CD4-positive, alpha-beta memory T cell (primary cell): ENCODE measurements at regions not wholly inside any gene's neighbourhood (a gene's known extent, or its start where the extent isn't known, plus 50 kb on each side); places are given as distances from the start of the nearest gene placed in this dataset.
A peak's percentile ranks its signal among the peaks of the same experiment; 100 is the strongest.

Source experiments
- CTCF ChIA-PET: fragments of 350-600 bp; sonication (Branson Sonifier 250); formaldehyde crosslinking; loops from one replicate; lab custom pipeline; 2021; ENCODE audit warnings: inconsistent platforms; ENCODE audit not compliant: partially characterized antibody; lab: Charles Lee
- POLR2A ChIA-PET: fragments of 350-600 bp; sonication (Branson Sonifier 250); formaldehyde crosslinking; loops from one replicate; lab custom pipeline; 2021; ENCODE audit not compliant: partially characterized antibody; lab: Charles Lee
- DNase-seq, 5 donors: peaks; one replicate each; pipeline versions ENCODE4 v3.0.0 to v3.0.0-alpha.2; 2020 to 2022; ENCODE audit warnings: mixed read lengths in 1 of 5
- H3K27ac ChIP-seq: one replicate; pipeline ENCODE4 v1.7.0; 2013; ENCODE audit warnings: low read depth, low read length
- H3K27me3 ChIP-seq: 2 replicates; pipeline ENCODE4 v1.7.0; 2013; ENCODE audit warnings: mild to moderate bottlenecking, low read length, moderate library complexity; ENCODE audit not compliant: insufficient read depth
- H3K36me3 ChIP-seq: 2 replicates; pipeline ENCODE4 v1.7.0; 2013; ENCODE audit warnings: mild to moderate bottlenecking, low read length, moderate library complexity; ENCODE audit not compliant: insufficient read depth
- H3K4me1 ChIP-seq: 2 replicates; pipeline ENCODE4 v1.7.0; 2013; ENCODE audit warnings: mild to moderate bottlenecking, low read length, moderate library complexity; ENCODE audit not compliant: insufficient read depth
- H3K4me3 ChIP-seq, 2 donors: one replicate each; pipeline ENCODE4 v1.7.0; 2013; ENCODE audit warnings: low read length in 2 of 2, mild to moderate bottlenecking in 1 of 2
- H3K9me3 ChIP-seq, 2 donors: one replicate each; pipeline ENCODE4 v1.7.0; 2013; ENCODE audit warnings: low read length in 2 of 2, control low read depth in 1 of 2; ENCODE audit not compliant: control insufficient read depth in 1 of 2
- H3K27ac Mint-ChIP-seq, 7 donors: one replicate each; pipeline ENCODE4 v1.8.0; 2020 to 2021; ENCODE audit warnings: mixed read lengths in 7 of 7, mild to moderate bottlenecking in 6 of 7, inconsistent platforms in 3 of 7, moderate library complexity in 3 of 7
- H3K27me3 Mint-ChIP-seq, 2 donors: one replicate each; pipeline ENCODE4 v1.8.0; 2020 to 2021; ENCODE audit warnings: mixed read lengths in 2 of 2
- H3K36me3 Mint-ChIP-seq, 2 donors: one replicate each; pipeline ENCODE4 v1.8.0; 2020 to 2021; ENCODE audit warnings: mixed read lengths in 2 of 2, inconsistent platforms in 1 of 2, mild to moderate bottlenecking in 1 of 2
- H3K4me1 Mint-ChIP-seq, 4 donors: one replicate each; pipeline ENCODE4 v1.8.0; 2020 to 2021; ENCODE audit warnings: mixed read lengths in 4 of 4, mild to moderate bottlenecking in 1 of 4
- H3K4me3 Mint-ChIP-seq, 8 donors: one replicate each; pipeline ENCODE4 v1.8.0; 2020 to 2021; ENCODE audit warnings: mixed read lengths in 8 of 8, mild to moderate bottlenecking in 7 of 8, moderate library complexity in 6 of 8, inconsistent platforms in 3 of 8
- H3K9me3 Mint-ChIP-seq, 8 donors: one replicate each; pipeline ENCODE4 v1.8.0; 2020 to 2021; ENCODE audit warnings: mixed read lengths in 8 of 8, mild to moderate bottlenecking in 5 of 8, inconsistent platforms in 3 of 8, moderate library complexity in 1 of 8
- intact Hi-C: fragments of 100-400 bp; cut with micrococcal nuclease; formaldehyde crosslinking; loops from one replicate; pipeline ENCODE4 v1.15.1; 2023

DNA sequence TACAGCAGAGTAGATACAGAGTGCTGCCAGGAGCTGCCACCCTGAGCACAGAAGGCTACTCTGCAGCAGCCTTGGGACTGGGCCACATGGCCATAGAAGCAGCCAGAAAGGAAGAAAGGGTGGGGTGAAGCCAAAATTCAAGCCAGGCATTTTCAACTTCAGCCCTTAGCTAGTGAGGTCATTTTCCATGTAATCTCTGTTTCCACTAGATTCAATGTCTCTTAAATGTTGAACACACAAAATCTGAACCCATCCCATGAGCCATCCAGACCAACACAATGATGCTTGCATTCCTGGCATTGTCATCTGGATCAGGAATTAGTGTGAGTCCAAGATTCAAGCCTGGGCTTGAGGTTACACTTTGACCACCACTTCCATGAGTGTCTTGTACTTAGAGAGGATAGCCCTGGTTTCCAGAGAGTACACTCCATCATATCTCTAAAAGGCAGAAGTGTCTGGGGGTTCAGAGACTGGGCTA is 243.6 kb downstream of the OSR1 start:
- H3K27ac Mint-ChIP-seq: no peak overlapping the region
- no peaks in the 10 kb centered on the region for H3K27me3 ChIP-seq
- POLR2A ChIA-PET: no interaction called here
- no peak overlapping the region for H3K27ac ChIP-seq
- no peak overlapping the region for H3K4me3 Mint-ChIP-seq
- no peaks in the 10 kb centered on the region for H3K27me3 Mint-ChIP-seq
- H3K9me3 Mint-ChIP-seq: peaks cover 0 to 6% (median 0%) of the 10 kb centered on the region in 8 donors
- no peaks in the 10 kb centered on the region for H3K36me3 Mint-ChIP-seq
- H3K4me1 Mint-ChIP-seq: no peaks in the 10 kb centered on the region
- H3K36me3 ChIP-seq: no peaks in the 10 kb centered on the region
- H3K4me1 ChIP-seq: no peaks in the 10 kb centered on the region
- no peak for DNase-seq
- CTCF ChIA-PET: no interaction called here
- intact Hi-C loops: no loop called here
- no peaks in the 10 kb centered on the region for H3K9me3 ChIP-seq
- no peak overlapping the region for H3K4me3 ChIP-seq

DNA sequence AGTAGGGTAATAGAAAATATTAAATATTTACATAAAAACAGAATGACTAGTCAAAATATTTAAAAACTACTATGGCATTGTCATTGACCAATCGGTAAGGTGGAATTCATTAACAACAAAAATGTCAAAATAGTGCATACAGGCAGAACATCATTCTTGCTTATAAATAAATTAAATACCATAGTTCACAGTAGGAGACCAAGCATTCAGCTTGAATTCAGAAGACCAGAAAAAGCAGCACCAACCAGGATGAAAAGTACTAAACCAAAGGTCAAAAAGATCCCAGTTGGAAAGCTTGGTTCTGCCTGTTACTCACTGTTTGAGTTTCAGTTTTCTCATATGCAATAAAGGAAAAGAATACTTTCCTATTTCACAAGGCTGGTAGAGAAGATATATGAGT is 244.3 kb downstream of the OSR1 start:
- ChIA-PET CTCF (no interaction called here), POLR2A (no interaction called here)
- H3K27ac Mint-ChIP-seq: no peak overlapping the region
- H3K9me3 Mint-ChIP-seq: peaks cover 0 to 6% (median 0%) of the 10 kb centered on the region in 8 donors
- intact Hi-C loops: no loop called here
- no peaks in the 10 kb centered on the region for H3K9me3 ChIP-seq
- H3K36me3 Mint-ChIP-seq: no peaks in the 10 kb centered on the region
- no peaks in the 10 kb centered on the region for H3K4me1 Mint-ChIP-seq
- H3K27me3 ChIP-seq: no peaks in the 10 kb centered on the region
- H3K4me1 ChIP-seq: no peaks in the 10 kb centered on the region
- no peak for DNase-seq
- H3K36me3 ChIP-seq: no peaks in the 10 kb centered on the region
- H3K4me3 Mint-ChIP-seq: no peak overlapping the region
- H3K27ac ChIP-seq: no peak overlapping the region
- H3K4me3 ChIP-seq: no peak overlapping the region
- no peaks in the 10 kb centered on the region for H3K27me3 Mint-ChIP-seq

DNA sequence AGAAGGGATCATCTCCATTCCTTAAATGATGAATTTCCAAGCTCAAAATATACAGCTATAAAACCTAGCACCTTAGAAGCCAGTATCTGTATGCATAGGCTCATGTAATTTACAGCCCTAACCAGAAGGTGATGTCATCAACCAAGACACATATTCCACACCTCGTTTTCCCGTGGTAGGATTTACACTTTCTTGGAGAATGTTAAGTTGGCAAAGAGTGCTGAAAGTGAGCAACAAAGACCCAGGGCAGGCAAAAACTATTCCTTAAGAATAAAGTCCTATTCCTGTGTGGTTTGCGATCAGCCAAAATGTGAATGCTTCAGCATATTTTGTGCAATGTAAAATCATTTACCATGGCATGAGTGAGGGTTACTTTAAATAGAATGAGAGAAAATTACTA is 247.1 kb downstream of the OSR1 start:
- Mint-ChIP-seq H3K9me3 (peaks cover 0 to 11% (median 0%) of the 10 kb centered on the region in 8 donors), H3K36me3 (no peaks in the 10 kb centered on the region), H3K4me3 (no peak overlapping the region), H3K27ac (no peak overlapping the region), H3K4me1 (no peaks in the 10 kb centered on the region), H3K27me3 (peaks cover 0 to 5% of the 10 kb centered on the region in 2 donors)
- H3K36me3 ChIP-seq: no peaks in the 10 kb centered on the region
- H3K27me3 ChIP-seq: no peaks in the 10 kb centered on the region
- no peak overlapping the region for H3K4me3 ChIP-seq
- CTCF ChIA-PET: no interaction called here
- no peaks in the 10 kb centered on the region for H3K9me3 ChIP-seq
- POLR2A ChIA-PET: no interaction called here
- DNase-seq: no peak
- intact Hi-C loops: no loop called here
- no peak overlapping the region for H3K27ac ChIP-seq
- no peaks in the 10 kb centered on the region for H3K4me1 ChIP-seq

DNA sequence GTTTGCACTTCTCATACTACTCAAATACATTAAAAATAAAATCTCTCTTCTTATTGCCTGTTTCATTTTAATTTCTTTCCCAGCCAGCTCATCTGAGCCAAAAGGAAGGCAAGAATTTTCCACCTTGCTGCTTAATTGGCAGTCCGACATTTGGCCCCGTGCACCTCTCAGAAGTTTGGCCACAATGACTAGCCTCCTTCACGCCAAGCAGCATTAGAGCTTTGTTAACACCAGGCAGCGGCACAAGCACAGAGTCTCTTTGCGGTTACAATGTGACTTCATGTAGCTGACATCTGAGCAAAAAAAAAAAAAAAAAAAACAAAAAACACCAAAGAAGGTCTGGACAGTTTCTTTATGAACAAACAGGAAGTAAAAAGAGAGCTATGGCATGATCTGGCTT is 248.9 kb downstream of the OSR1 start:
- Histone ChIP-seq H3K27ac (no peak overlapping the region), H3K4me3 (no peak overlapping the region), H3K9me3 (no peaks in the 10 kb centered on the region), H3K36me3 (no peaks in the 10 kb centered on the region), H3K4me1 (no peaks in the 10 kb centered on the region), H3K27me3 (no peaks in the 10 kb centered on the region)
- intact Hi-C loops: no loop called here
- ChIA-PET CTCF (interaction anchor here (0.6 to 0.7 kb wide), 2 partner anchors 12 to 24 kb away, joined by 3 to 4 read pairs; no protein-coding TSS in a partner anchor), POLR2A (no interaction called here)
- no peak overlapping the region for H3K27ac Mint-ChIP-seq
- no peak for DNase-seq
- no peaks in the 10 kb centered on the region for H3K36me3 Mint-ChIP-seq
- H3K9me3 Mint-ChIP-seq: peaks cover 0 to 11% (median under 1%) of the 10 kb centered on the region in 8 donors
- no peaks in the 10 kb centered on the region for H3K4me1 Mint-ChIP-seq
- no peak overlapping the region for H3K4me3 Mint-ChIP-seq
- peaks cover 0 to 5% of the 10 kb centered on the region in 2 donors for H3K27me3 Mint-ChIP-seq

DNA sequence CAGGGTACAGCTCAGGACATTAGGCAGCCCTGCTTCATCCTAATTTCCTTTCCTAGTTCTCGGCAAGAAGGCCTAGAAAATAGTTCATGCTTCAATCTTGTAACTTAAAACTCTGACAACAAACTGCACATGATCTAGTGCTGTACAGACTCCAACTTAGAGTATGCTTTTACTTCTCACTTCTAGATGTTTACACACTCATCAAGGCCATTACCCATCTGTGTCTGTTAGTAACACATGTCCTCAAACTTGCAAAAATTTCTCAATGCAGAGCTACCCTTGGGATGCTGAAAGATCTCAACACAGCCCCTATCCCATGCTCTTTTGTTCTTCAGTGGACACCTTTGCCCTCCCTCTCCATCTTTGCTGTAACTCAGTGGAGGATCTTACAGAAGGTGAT is 252.0 kb downstream of the OSR1 start:
- Mint-ChIP-seq H3K36me3 (no peaks in the 10 kb centered on the region), H3K4me3 (no peak overlapping the region), H3K27ac (peak overlapping the region in 1 of 7 donors; percentile 11), H3K27me3 (peaks cover 0 to 5% of the 10 kb centered on the region in 2 donors), H3K9me3 (peaks cover 0 to 7% (median 2%) of the 10 kb centered on the region in 8 donors), H3K4me1 (no peaks in the 10 kb centered on the region)
- Histone ChIP-seq H3K36me3 (no peaks in the 10 kb centered on the region), H3K9me3 (no peaks in the 10 kb centered on the region), H3K4me1 (no peaks in the 10 kb centered on the region), H3K4me3 (no peak overlapping the region), H3K27me3 (no peaks in the 10 kb centered on the region), H3K27ac (no peak overlapping the region)
- CTCF ChIA-PET: no interaction called here
- DNase-seq: no peak
- POLR2A ChIA-PET: no interaction called here
- intact Hi-C loops: no loop called here

DNA sequence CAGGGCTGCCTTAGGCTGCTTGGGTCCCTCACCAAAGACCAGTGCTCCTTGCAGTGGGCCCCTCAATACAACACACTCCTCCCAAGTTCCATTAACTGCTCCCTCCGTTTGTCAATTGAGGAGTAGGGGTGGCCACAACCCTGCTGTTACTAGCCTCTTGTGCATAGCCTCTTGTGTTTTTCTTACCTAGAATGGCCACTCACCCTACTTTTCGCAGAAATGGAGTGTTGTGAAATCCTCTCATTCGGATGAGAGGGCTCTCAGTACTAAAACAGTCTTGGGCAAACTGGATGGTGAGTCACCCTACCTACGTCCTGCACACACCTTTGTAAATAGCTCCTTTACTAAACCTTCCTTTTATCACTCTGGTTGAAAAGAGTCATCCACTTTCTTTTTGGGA is 253.9 kb downstream of the OSR1 start:
- peaks cover 0 to 6% (median 3%) of the 10 kb centered on the region in 8 donors for H3K9me3 Mint-ChIP-seq
- POLR2A ChIA-PET: no interaction called here
- no peaks in the 10 kb centered on the region for H3K4me1 ChIP-seq
- no peak overlapping the region for H3K27ac Mint-ChIP-seq
- H3K27ac ChIP-seq: no peak overlapping the region
- H3K36me3 Mint-ChIP-seq: no peaks in the 10 kb centered on the region
- H3K4me3 ChIP-seq: no peak overlapping the region
- DNase-seq: no peak
- H3K9me3 ChIP-seq: no peaks in the 10 kb centered on the region
- CTCF ChIA-PET: no interaction called here
- H3K27me3 ChIP-seq: no peaks in the 10 kb centered on the region
- no peak overlapping the region for H3K4me3 Mint-ChIP-seq
- H3K36me3 ChIP-seq: no peaks in the 10 kb centered on the region
- H3K4me1 Mint-ChIP-seq: no peaks in the 10 kb centered on the region
- H3K27me3 Mint-ChIP-seq: peaks cover 0 to 5% of the 10 kb centered on the region in 2 donors
- intact Hi-C loops: no loop called here

DNA sequence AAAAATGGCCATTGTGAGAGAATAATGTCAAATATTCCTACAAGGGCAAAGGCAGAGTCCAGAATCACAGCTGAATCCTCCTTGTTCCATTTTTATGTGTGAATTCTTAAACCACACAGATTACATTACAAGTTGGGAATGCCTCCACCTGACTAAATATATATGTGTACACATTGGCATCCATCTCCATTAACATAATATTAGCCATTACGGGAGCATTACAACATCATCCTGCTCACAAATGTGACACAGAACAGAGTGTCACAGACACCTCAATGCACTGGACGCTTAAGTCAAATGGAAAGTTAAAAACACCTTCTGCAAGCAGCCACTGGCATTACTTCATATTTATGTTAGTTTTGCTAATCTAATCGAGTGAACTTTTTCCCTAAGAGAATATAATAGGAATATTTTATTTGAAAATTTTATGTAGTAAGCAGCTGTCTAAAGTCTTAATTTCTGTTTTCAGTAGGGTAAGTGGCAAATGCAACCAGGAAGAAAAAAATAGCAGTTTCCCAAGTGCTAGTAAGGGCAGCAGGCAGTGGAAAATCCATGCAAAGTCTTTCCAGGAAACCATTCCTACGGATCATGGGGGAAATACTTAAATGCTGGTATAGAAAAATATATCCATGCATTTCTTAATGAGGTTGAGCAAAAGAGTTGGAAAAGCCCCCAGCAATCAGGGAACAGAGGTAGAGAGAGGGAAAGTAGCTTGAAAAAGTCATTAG is 255.6 kb downstream of the OSR1 start:
- CTCF ChIA-PET: no interaction called here
- H3K27ac Mint-ChIP-seq: no peak overlapping the region
- no peaks in the 10 kb centered on the region for H3K36me3 ChIP-seq
- intact Hi-C loops: no loop called here
- no peak for DNase-seq
- no peak overlapping the region for H3K27ac ChIP-seq
- no peaks in the 10 kb centered on the region for H3K4me1 Mint-ChIP-seq
- POLR2A ChIA-PET: no interaction called here
- peaks cover 0 to 4% of the 10 kb centered on the region in 2 donors for H3K27me3 Mint-ChIP-seq
- no peak overlapping the region for H3K4me3 Mint-ChIP-seq
- H3K9me3 Mint-ChIP-seq: peaks cover 0 to 8% (median 3%) of the 10 kb centered on the region in 8 donors
- no peak overlapping the region for H3K4me3 ChIP-seq
- no peaks in the 10 kb centered on the region for H3K27me3 ChIP-seq
- no peaks in the 10 kb centered on the region for H3K4me1 ChIP-seq
- no peaks in the 10 kb centered on the region for H3K36me3 Mint-ChIP-seq
- no peaks in the 10 kb centered on the region for H3K9me3 ChIP-seq
